WTC11 (cell line): ENCODE measurements at regions not wholly inside any gene's neighbourhood (a gene's known extent, or its start where the extent isn't known, plus 50 kb on each side); places are given as distances from the start of the nearest gene placed in this dataset.

Experiments used
- ATAC-seq: fragments of 200-7000 bp; cut with Tn5 transposase; 2 replicates; pipeline ENCODE4 v1.10.0; 2021; ENCODE audit warnings: mild to moderate bottlenecking, moderate library complexity
- CTCF ChIA-PET: fragments of 300-600 bp; sonication (Branson Sonifier 250); formaldehyde crosslinking; loops from one replicate; lab custom pipeline; 2021; ENCODE audit warnings: antibody characterized with exemption; lab: Charles Lee
- POLR2A ChIA-PET: fragments of 350-600 bp; sonication (Branson Sonifier 250); formaldehyde crosslinking; loops from one replicate; lab custom pipeline; 2021; ENCODE audit warnings: antibody characterized with exemption; lab: Charles Lee
- DNase-seq: peaks from one replicate; pipeline ENCODE4 v3.0.0; 2021; ENCODE audit warnings: low spot score
- H3K27ac Mint-ChIP-seq: 2 replicates; pipeline ENCODE4 v1.8.0; 2021; ENCODE audit warnings: mixed read lengths
- H3K27me3 Mint-ChIP-seq: 2 replicates; pipeline ENCODE4 v1.8.0; 2021; ENCODE audit warnings: low read depth, mild to moderate bottlenecking, moderate library complexity, mixed read lengths
- H3K36me3 Mint-ChIP-seq: 2 replicates; pipeline ENCODE4 v1.8.0; 2021; ENCODE audit warnings: mixed read lengths
- H3K4me1 Mint-ChIP-seq: 2 replicates; pipeline ENCODE4 v1.8.0; 2022; ENCODE audit warnings: mixed read lengths
- H3K4me3 Mint-ChIP-seq: 2 replicates; pipeline ENCODE4 v1.8.0; 2021; ENCODE audit warnings: mild to moderate bottlenecking, moderate library complexity, mixed read lengths
- H3K9me3 Mint-ChIP-seq: 2 replicates; pipeline ENCODE4 v1.8.0; 2021; ENCODE audit warnings: mixed read lengths
- CBFB ChIP-seq: sonication (generic); formaldehyde crosslinking; IDR thresholded peaks from 2 replicates; pipeline ENCODE4 v1.8.1; 2022; ENCODE audit warnings: mild to moderate bottlenecking, low read depth, missing genetic modification reagents
- CDX4 ChIP-seq: fragments of 250-450 bp; sonication (Bioruptor Pico); IDR thresholded peaks from 2 replicates; pipeline ENCODE4 v1.9.0; 2021; ENCODE audit warnings: moderate library complexity, mild to moderate bottlenecking, inconsistent platforms, borderline replicate concordance
- ELF4 ChIP-seq: sonication (generic); formaldehyde crosslinking; IDR thresholded peaks from 2 replicates; pipeline ENCODE4 v1.8.1; 2022; ENCODE audit warnings: low read depth, mild to moderate bottlenecking, moderate library complexity, missing genetic modification reagents
- FOXP1 ChIP-seq: sonication (generic); formaldehyde crosslinking; IDR thresholded peaks from 2 replicates; pipeline ENCODE4 v1.8.0; 2022; ENCODE audit warnings: missing genetic modification reagents, mild to moderate bottlenecking, moderate library complexity, borderline replicate concordance
- GABPB1 ChIP-seq: sonication (generic); formaldehyde crosslinking; IDR thresholded peaks from 2 replicates; pipeline ENCODE4 v1.8.1; 2023; ENCODE audit warnings: mild to moderate bottlenecking, missing genetic modification reagents
- IRF1 ChIP-seq: sonication (generic); formaldehyde crosslinking; IDR thresholded peaks from 2 replicates; pipeline ENCODE4 v1.8.0; 2023; ENCODE audit warnings: missing genetic modification reagents
- JAZF1 ChIP-seq: fragments of 250-450 bp; sonication (Bioruptor Pico); IDR thresholded peaks from 2 replicates; pipeline ENCODE4 v1.9.0; 2021; ENCODE audit warnings: moderate library complexity, mild to moderate bottlenecking, inconsistent platforms
- NFE2L1 ChIP-seq: sonication (generic); formaldehyde crosslinking; IDR thresholded peaks from 2 replicates; pipeline ENCODE4 v1.8.1; 2023; ENCODE audit warnings: missing genetic modification reagents
- PRRX2 ChIP-seq: fragments of 250-450 bp; sonication (Bioruptor Pico); IDR thresholded peaks from 2 replicates; pipeline ENCODE4 v1.8.0; 2021; ENCODE audit warnings: mild to moderate bottlenecking
- SMAD3 ChIP-seq: sonication (generic); formaldehyde crosslinking; IDR thresholded peaks from 2 replicates; pipeline ENCODE4 v1.8.0; 2022; ENCODE audit warnings: missing genetic modification reagents, mild to moderate bottlenecking, borderline replicate concordance
- SOX15 ChIP-seq: fragments of 250-450 bp; sonication (Bioruptor Pico); IDR thresholded peaks from 2 replicates; pipeline ENCODE4 v1.9.0; 2021; ENCODE audit warnings: mild to moderate bottlenecking
- TEAD4 ChIP-seq: sonication (generic); formaldehyde crosslinking; IDR thresholded peaks from 2 replicates; pipeline ENCODE4 v1.8.0; 2022; ENCODE audit warnings: mild to moderate bottlenecking, missing genetic modification reagents
- TP53 ChIP-seq: sonication (generic); formaldehyde crosslinking; IDR thresholded peaks from 2 replicates; pipeline ENCODE4 v1.8.1; 2023; ENCODE audit warnings: mild to moderate bottlenecking, missing genetic modification reagents
- USF2 ChIP-seq: sonication (generic); formaldehyde crosslinking; IDR thresholded peaks from 2 replicates; pipeline ENCODE4 v1.8.1; 2023; ENCODE audit warnings: mild to moderate bottlenecking, missing genetic modification reagents, moderate library complexity
- ZNF219 ChIP-seq: sonication (generic); formaldehyde crosslinking; IDR thresholded peaks from 2 replicates; pipeline ENCODE4 v1.8.0; 2023; ENCODE audit warnings: missing genetic modification reagents, mild to moderate bottlenecking, borderline replicate concordance
- ZNF425 ChIP-seq: fragments of 250-450 bp; sonication (Bioruptor Pico); conservative IDR thresholded peaks from 2 replicates; pipeline ENCODE4 v1.9.0; 2021; ENCODE audit warnings: mild to moderate bottlenecking
- ZNF532 ChIP-seq: fragments of 250-450 bp; sonication (Bioruptor Pico); IDR thresholded peaks from 2 replicates; pipeline ENCODE4 v1.9.0; 2021; ENCODE audit warnings: mild to moderate bottlenecking, borderline replicate concordance
- ZSCAN18 ChIP-seq: fragments of 250-450 bp; sonication (Bioruptor Pico); IDR thresholded peaks from 2 replicates; pipeline ENCODE4 v2.1.2; 2022; ENCODE audit warnings: mild to moderate bottlenecking, moderate library complexity
- TF ChIP-seq, protein P1 (sequence below): sonication (generic); formaldehyde crosslinking; IDR thresholded peaks from 2 replicates; pipeline ENCODE4 v1.8.1; 2022; ENCODE audit warnings: low read depth, mild to moderate bottlenecking, moderate library complexity, missing genetic modification reagents, borderline replicate concordance
- TF ChIP-seq, protein P2 (sequence below): sonication (generic); formaldehyde crosslinking; conservative IDR thresholded peaks from 2 replicates; pipeline ENCODE4 v1.8.1; 2022; ENCODE audit warnings: mild to moderate bottlenecking, missing genetic modification reagents
- TF ChIP-seq, protein P3 (sequence below): sonication (generic); formaldehyde crosslinking; IDR thresholded peaks from 2 replicates; pipeline ENCODE4 v1.8.1; 2022; ENCODE audit warnings: low read depth, missing genetic modification reagents, borderline replicate concordance
- TF ChIP-seq, protein P4 (sequence below): sonication (generic); formaldehyde crosslinking; IDR thresholded peaks from 2 replicates; pipeline ENCODE4 v1.8.1; 2023; ENCODE audit warnings: mild to moderate bottlenecking, missing genetic modification reagents

GRCh38 chr6:47379328-47379727 is 69.6 kb upstream of the TNFRSF21 start (continued):
- TF ChIP-seq, protein P1, sequence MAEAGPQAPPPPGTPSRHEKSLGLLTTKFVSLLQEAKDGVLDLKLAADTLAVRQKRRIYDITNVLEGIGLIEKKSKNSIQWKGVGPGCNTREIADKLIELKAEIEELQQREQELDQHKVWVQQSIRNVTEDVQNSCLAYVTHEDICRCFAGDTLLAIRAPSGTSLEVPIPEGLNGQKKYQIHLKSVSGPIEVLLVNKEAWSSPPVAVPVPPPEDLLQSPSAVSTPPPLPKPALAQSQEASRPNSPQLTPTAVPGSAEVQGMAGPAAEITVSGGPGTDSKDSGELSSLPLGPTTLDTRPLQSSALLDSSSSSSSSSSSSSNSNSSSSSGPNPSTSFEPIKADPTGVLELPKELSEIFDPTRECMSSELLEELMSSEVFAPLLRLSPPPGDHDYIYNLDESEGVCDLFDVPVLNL, result no peak
- TF ChIP-seq ZSCAN18, result no peak

GRCh38 chr6:47380251-47380650 is 70.5 kb upstream of the TNFRSF21 start:
- TF ChIP-seq ZNF532 (no peak), CBFB (CRISPR knock-in tag) (no peak), ELF4 (no peak), USF2 (CRISPR knock-in tag) (no peak), ZNF425 (no peak), TEAD4 (no peak), NFE2L1 (no peak), SOX15 (CRISPR knock-in tag) (no peak), ZNF219 (CRISPR knock-in tag) (no peak), GABPB1 (CRISPR knock-in tag) (no peak), JAZF1 (CRISPR knock-in tag) (no peak), PRRX2 (CRISPR knock-in tag) (no peak), IRF1 (CRISPR knock-in tag) (no peak), SMAD3 (no peak), FOXP1 (CRISPR knock-in tag) (no peak), CDX4 (CRISPR knock-in tag) (no peak), TP53 (CRISPR knock-in tag) (no peak)
- TF ChIP-seq, protein P2, sequence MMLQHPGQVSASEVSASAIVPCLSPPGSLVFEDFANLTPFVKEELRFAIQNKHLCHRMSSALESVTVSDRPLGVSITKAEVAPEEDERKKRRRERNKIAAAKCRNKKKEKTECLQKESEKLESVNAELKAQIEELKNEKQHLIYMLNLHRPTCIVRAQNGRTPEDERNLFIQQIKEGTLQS (CRISPR knock-in tag), result no peak
- TF ChIP-seq, protein P3, sequence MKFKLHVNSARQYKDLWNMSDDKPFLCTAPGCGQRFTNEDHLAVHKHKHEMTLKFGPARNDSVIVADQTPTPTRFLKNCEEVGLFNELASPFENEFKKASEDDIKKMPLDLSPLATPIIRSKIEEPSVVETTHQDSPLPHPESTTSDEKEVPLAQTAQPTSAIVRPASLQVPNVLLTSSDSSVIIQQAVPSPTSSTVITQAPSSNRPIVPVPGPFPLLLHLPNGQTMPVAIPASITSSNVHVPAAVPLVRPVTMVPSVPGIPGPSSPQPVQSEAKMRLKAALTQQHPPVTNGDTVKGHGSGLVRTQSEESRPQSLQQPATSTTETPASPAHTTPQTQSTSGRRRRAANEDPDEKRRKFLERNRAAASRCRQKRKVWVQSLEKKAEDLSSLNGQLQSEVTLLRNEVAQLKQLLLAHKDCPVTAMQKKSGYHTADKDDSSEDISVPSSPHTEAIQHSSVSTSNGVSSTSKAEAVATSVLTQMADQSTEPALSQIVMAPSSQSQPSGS (CRISPR knock-in tag), result no peak
- TF ChIP-seq, protein P4, sequence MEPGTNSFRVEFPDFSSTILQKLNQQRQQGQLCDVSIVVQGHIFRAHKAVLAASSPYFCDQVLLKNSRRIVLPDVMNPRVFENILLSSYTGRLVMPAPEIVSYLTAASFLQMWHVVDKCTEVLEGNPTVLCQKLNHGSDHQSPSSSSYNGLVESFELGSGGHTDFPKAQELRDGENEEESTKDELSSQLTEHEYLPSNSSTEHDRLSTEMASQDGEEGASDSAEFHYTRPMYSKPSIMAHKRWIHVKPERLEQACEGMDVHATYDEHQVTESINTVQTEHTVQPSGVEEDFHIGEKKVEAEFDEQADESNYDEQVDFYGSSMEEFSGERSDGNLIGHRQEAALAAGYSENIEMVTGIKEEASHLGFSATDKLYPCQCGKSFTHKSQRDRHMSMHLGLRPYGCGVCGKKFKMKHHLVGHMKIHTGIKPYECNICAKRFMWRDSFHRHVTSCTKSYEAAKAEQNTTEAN (CRISPR knock-in tag), result no peak
- CTCF ChIA-PET, result no interaction called here

More at GRCh38 chr6:47380251-47380650, 70.5 kb upstream of the TNFRSF21 start:
- H3K36me3 Mint-ChIP-seq, result peaks cover 13% of the 10 kb centered on the region
- H3K4me1 Mint-ChIP-seq, result no peaks in the 10 kb centered on the region
- H3K9me3 Mint-ChIP-seq, result peaks cover 16% of the 10 kb centered on the region
- no peak for ATAC-seq
- H3K27me3 Mint-ChIP-seq, result no peaks in the 10 kb centered on the region
- POLR2A ChIA-PET, result no interaction called here
- no peak overlapping the region for H3K4me3 Mint-ChIP-seq
- no peak overlapping the region for H3K27ac Mint-ChIP-seq
- no peak for DNase-seq
